H1 (cell line): ENCODE measurements at regions not wholly inside any gene's neighbourhood (a gene's known extent, or its start where the extent isn't known, plus 50 kb on each side); places are given as distances from the start of the nearest gene placed in this dataset.
"Not testable (repeated sequence)": the region's sequence is repeated elsewhere in the genome, so short reads cannot be mapped to it uniquely, and the experiment has no call there.

ENCODE experiments used
- CTCF ChIA-PET: fragments of 300-600 bp; sonication (Branson Sonifier 250); formaldehyde crosslinking; loops from one replicate; lab custom pipeline; 2021; ENCODE audit not compliant: partially characterized antibody; lab: Charles Lee
- POLR2A ChIA-PET: fragments of 300-600 bp; sonication (Branson Sonifier 250); formaldehyde crosslinking; loops from one replicate; lab custom pipeline; 2021; ENCODE audit warnings: inconsistent platforms; ENCODE audit not compliant: partially characterized antibody; lab: Charles Lee
- DNase-seq, 2 experiments: peaks; one replicate each; pipeline versions ENCODE4 v3.0.0 to v3.0.0-alpha.2; 2010 to 2022; ENCODE audit warnings: low spot score in 2 of 2, low read depth in 1 of 2, mixed read lengths in 1 of 2
- FAIRE-seq: peaks from 2 replicates; lab custom pipeline; 2011; peaks lifted over from hg19 to GRCh38; lab: Jason Lieb, UNC
- H2AFZ ChIP-seq: 2 replicates; pipeline ENCODE4 v1.8.1; 2012; ENCODE audit warnings: low read length, inconsistent platforms
- H2AK5ac ChIP-seq: 2 replicates; pipeline ENCODE4 v1.6.1; 2013; ENCODE audit warnings: low read depth, low read length
- H2BK120ac ChIP-seq: replicated peaks from 2 replicates; pipeline ENCODE3; 2013; ENCODE audit warnings: low read depth, low read length, inconsistent platforms
- H2BK12ac ChIP-seq: 2 replicates; pipeline ENCODE4 v1.6.1; 2013; ENCODE audit warnings: low read depth, low read length
- H2BK15ac ChIP-seq: 2 replicates; pipeline ENCODE4 v1.6.1; 2013; ENCODE audit warnings: low read length
- H2BK20ac ChIP-seq: 2 replicates; pipeline ENCODE4 v1.6.1; 2013; ENCODE audit warnings: low read length
- H2BK5ac ChIP-seq: 2 replicates; pipeline ENCODE4 v1.6.1; 2013; ENCODE audit warnings: low read depth, low read length
- H3K14ac ChIP-seq: 2 replicates; pipeline ENCODE4 v1.6.1; 2013; ENCODE audit warnings: inconsistent platforms; ENCODE audit not compliant: insufficient read length
- H3K18ac ChIP-seq: 2 replicates; pipeline ENCODE4 v1.6.1; 2013; ENCODE audit warnings: low read length; ENCODE audit errors: extremely low read depth
- H3K23ac ChIP-seq: 2 replicates; pipeline ENCODE4 v1.6.1; 2013; ENCODE audit warnings: inconsistent platforms; ENCODE audit not compliant: insufficient read length
- H3K23me2 ChIP-seq: 2 replicates; pipeline ENCODE4 v1.6.1; 2013; ENCODE audit warnings: low read depth, low read length
- H3K27ac ChIP-seq: 2 replicates; pipeline ENCODE4 v1.6.1; 2011; ENCODE audit warnings: low read depth, low read length, inconsistent platforms
- H3K27me3 ChIP-seq, 4 experiments: replicated peaks in 1 of 4; 1 replicate in 1 of 4; 2 replicates in 3 of 4; pipeline versions ENCODE4 v1.6.1 to v1.8.1; 2011 to 2013; ENCODE audit warnings: low read length in 3 of 4, mild to moderate bottlenecking in 3 of 4, inconsistent platforms in 2 of 4, mixed read lengths in 2 of 4, moderate library complexity in 1 of 4; ENCODE audit not compliant: control insufficient read depth in 3 of 4, insufficient read depth in 3 of 4; ENCODE audit errors: extremely low read depth in 1 of 4
- H3K36me3 ChIP-seq, 4 experiments: 2 replicates each; pipeline versions ENCODE4 v1.6.1 to v1.8.1; 2011 to 2013; ENCODE audit warnings: mild to moderate bottlenecking in 4 of 4, low read length in 3 of 4, moderate library complexity in 2 of 4, control low read depth in 1 of 4, inconsistent platforms in 1 of 4; ENCODE audit not compliant: insufficient read depth in 4 of 4, control insufficient read depth in 2 of 4
- H3K4ac ChIP-seq: replicated peaks from 2 replicates; pipeline ENCODE3; 2013; ENCODE audit warnings: low read length, low read depth, mixed read lengths, inconsistent platforms; ENCODE audit not compliant: insufficient read length
- H3K4me1 ChIP-seq, 4 experiments: replicated peaks in 1 of 4; 1 replicate in 1 of 4; 2 replicates in 3 of 4; pipeline versions ENCODE4 v1.6.1 to v1.8.1; 2011 to 2013; ENCODE audit warnings: low read length in 3 of 4, inconsistent platforms in 2 of 4, mixed read lengths in 1 of 4; ENCODE audit not compliant: insufficient read depth in 4 of 4, control insufficient read depth in 3 of 4
- H3K4me2 ChIP-seq, 2 experiments: 2 replicates each; pipeline versions ENCODE4 v1.6.1 to v1.8.1; 2011 to 2013; ENCODE audit warnings: low read depth in 2 of 2, low read length in 2 of 2, control low read depth in 1 of 2, inconsistent platforms in 1 of 2, mild to moderate bottlenecking in 1 of 2; ENCODE audit not compliant: insufficient read depth in 1 of 2
- H3K4me3 ChIP-seq, 4 experiments: fragments of 200-600, 300-600 bp in 1 of 4; sonication (generic), shearing (Covaris generic), sonication (Bioruptor Twin) in 1 of 4; 2 replicates each; pipeline versions ENCODE4 v1.5.1 to v1.8.1; 2011 to 2016; ENCODE audit warnings: low read length in 4 of 4, low read depth in 3 of 4, control low read depth in 2 of 4, inconsistent platforms in 2 of 4, mild to moderate bottlenecking in 2 of 4, mixed read lengths in 1 of 4, moderate library complexity in 1 of 4; ENCODE audit not compliant: insufficient read depth in 2 of 4; ENCODE audit errors: extremely low read depth in 1 of 4
- H3K56ac ChIP-seq: replicated peaks from 2 replicates; pipeline ENCODE3; 2013; ENCODE audit warnings: low read depth, mild to moderate bottlenecking, mixed read lengths, low read length, inconsistent platforms; ENCODE audit not compliant: insufficient read length
- H3K79me1 ChIP-seq: 2 replicates; pipeline ENCODE4 v1.6.1; 2013; ENCODE audit warnings: low read depth, low read length, control low read depth
- H3K79me2 ChIP-seq, 2 experiments: 2 replicates each; pipeline versions ENCODE4 v1.6.1 to v1.8.1; 2012 to 2013; ENCODE audit warnings: low read length in 2 of 2, mild to moderate bottlenecking in 2 of 2, inconsistent platforms in 1 of 2; ENCODE audit not compliant: insufficient read depth in 2 of 2, control insufficient read depth in 1 of 2
- H3K9ac ChIP-seq, 4 experiments: replicated peaks in 1 of 4; 1 replicate in 1 of 4; 2 replicates in 3 of 4; pipeline versions ENCODE4 v1.6.1 to v1.8.1; 2011 to 2013; ENCODE audit warnings: low read depth in 3 of 4, low read length in 3 of 4, control low read depth in 2 of 4, mild to moderate bottlenecking in 2 of 4, moderate library complexity in 2 of 4, inconsistent platforms in 1 of 4; ENCODE audit errors: extremely low read depth in 1 of 4
- H3K9me3 ChIP-seq, 2 experiments: 2 replicates each; pipeline versions ENCODE4 v1.6.1 to v1.8.1; 2012 to 2013; ENCODE audit warnings: mild to moderate bottlenecking in 2 of 2, moderate library complexity in 2 of 2, control low read depth in 1 of 2, inconsistent platforms in 1 of 2, low read depth in 1 of 2, low read length in 1 of 2, mixed read lengths in 1 of 2; ENCODE audit not compliant: insufficient read depth in 2 of 2
- H4K20me1 ChIP-seq, 2 experiments: replicated peaks in 1 of 2; 2 replicates each; pipeline versions ENCODE3 to v1.8.1; 2011 to 2013; ENCODE audit warnings: inconsistent platforms in 2 of 2, low read length in 2 of 2, mild to moderate bottlenecking in 1 of 2; ENCODE audit not compliant: insufficient read depth in 2 of 2, control insufficient read depth in 1 of 2
- H4K5ac ChIP-seq: 2 replicates; pipeline ENCODE4 v1.6.1; 2013; ENCODE audit warnings: low read length, low read depth, mixed read lengths, inconsistent platforms; ENCODE audit not compliant: insufficient read length
- H4K8ac ChIP-seq: 2 replicates; pipeline ENCODE4 v1.8.0; 2013; ENCODE audit warnings: mild to moderate bottlenecking, moderate library complexity, low read length, inconsistent platforms; ENCODE audit not compliant: insufficient read depth; ENCODE audit errors: extremely low read depth
- H4K91ac ChIP-seq: replicated peaks from 2 replicates; pipeline ENCODE3; 2013; ENCODE audit warnings: low read length, mixed read lengths, inconsistent platforms; ENCODE audit not compliant: insufficient read length
- WGBS, 2 experiments: shearing (Covaris generic) in 1 of 2; methylation state at CpG; one replicate each; pipeline versions ENCODE4 v1.1.6 to v1.1.7; 2013 to 2015; ENCODE audit warnings: low lambda C conversion rate in 2 of 2, mixed read lengths in 2 of 2, inconsistent platforms in 1 of 2, low coverage in 1 of 2, missing lambda C conversion rate in 1 of 2; ENCODE audit not compliant: insufficient replicate concordance in 2 of 2, insufficient coverage in 1 of 2, insufficient read length in 1 of 2; ENCODE audit errors: extremely low coverage in 1 of 2, missing lambda C conversion rate in 1 of 2; 5-methylcytosine and 5-hydroxymethylcytosine counted together

DNA sequence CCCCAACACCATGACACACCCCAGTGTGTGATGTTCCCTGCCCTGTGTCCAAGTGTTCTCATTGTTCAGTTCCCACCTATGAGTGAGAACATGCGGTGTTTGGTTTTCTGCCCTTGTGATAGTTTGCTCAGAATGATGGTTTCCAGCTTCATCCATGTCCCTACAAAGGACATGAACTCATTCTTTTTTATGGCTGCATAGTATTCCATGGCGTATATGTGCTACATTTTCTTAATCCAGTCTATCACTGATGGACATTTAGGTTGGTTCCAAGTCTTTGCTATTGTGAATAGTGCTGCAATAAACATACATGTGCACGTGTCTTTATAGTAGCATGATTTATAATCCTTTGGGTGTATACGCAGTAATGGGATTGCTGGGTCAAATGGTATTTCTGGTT, 131.6 kb upstream of the CALCR start:
- H2BK12ac ChIP-seq, H3K14ac ChIP-seq, H4K91ac ChIP-seq, H3K36me3 ChIP-seq, H3K18ac ChIP-seq, H3K4ac ChIP-seq, H3K27ac ChIP-seq, H2BK120ac ChIP-seq, H3K27me3 ChIP-seq, H3K79me2 ChIP-seq, H4K5ac ChIP-seq, H3K4me3 ChIP-seq, H3K23me2 ChIP-seq, H2BK5ac ChIP-seq, H4K20me1 ChIP-seq, H2AK5ac ChIP-seq, H3K56ac ChIP-seq, H3K4me2 ChIP-seq, H4K8ac ChIP-seq, H2AFZ ChIP-seq, H3K79me1 ChIP-seq, H3K9me3 ChIP-seq, DNase-seq, FAIRE-seq, H2BK15ac ChIP-seq, H2BK20ac ChIP-seq, H3K4me1 ChIP-seq, H3K9ac ChIP-seq, H3K23ac ChIP-seq, POLR2A ChIA-PET: not testable (repeated sequence)
- WGBS, 2 experiments, result 85% methylated on average over 4 of the region's 4 CpGs; no CpG with 5 or more reads in 1 of the 2 experiments
- CTCF ChIA-PET, result interaction anchor here (1.6 kb wide), 1 partner anchor 10 kb away, joined by 3 read pairs; no protein-coding TSS in a partner anchor
